ENCODE measurements at regions not wholly inside any gene's neighbourhood (a gene's known extent, or its start where the extent isn't known, plus 50 kb on each side); places are given as distances from the start of the nearest gene placed in this dataset.

DNA sequence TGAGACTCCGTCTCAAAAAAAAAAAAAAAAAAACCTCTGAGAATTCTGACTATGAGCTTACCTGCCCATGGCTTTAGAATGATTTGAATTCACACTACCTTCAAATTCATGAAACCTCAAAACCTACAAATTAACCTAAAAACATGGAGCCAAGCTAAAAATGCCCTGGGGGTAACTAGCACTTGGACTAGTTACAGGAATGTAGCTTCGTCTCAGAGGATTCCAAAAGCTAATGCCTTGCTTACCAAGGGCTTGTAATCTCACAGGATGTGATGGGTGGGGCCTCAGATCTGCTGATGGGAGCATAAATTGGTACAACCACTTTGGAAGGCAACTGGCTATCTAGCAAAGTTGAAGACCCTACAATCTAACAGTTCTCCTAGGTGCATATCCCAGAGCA is 79.4 kb upstream of the SPRY1 start:
- no peak for DNase-seq
- 95% methylated on average over 2 of the region's 2 CpGs for WGBS (ENCODE audit: insufficient coverage)
- Histone ChIP-seq H3K27ac (ENCODE audit: low read length) (no peak overlapping the region), H3K27me3 (ENCODE audit: control insufficient read depth, insufficient read depth, low read length) (no peaks in the 10 kb centered on the region), H3K36me3 (ENCODE audit: control insufficient read depth, insufficient read depth, low read length) (no peaks in the 10 kb centered on the region), H3K4me3 (ENCODE audit: low read length) (no peak overlapping the region), H3K4me1 (ENCODE audit: control insufficient read depth, insufficient read depth, low read length) (no peaks in the 10 kb centered on the region), H3K9me3 (ENCODE audit: control insufficient read depth, insufficient read depth, low read length) (no peaks in the 10 kb centered on the region)
- no peak for ATAC-seq
- no peaks in the 10 kb centered on the region for H3K27me3 Mint-ChIP-seq (ENCODE audit: low read depth in 2 of 2)
- H3K4me1 Mint-ChIP-seq, result peaks cover 0 to 5% of the 10 kb centered on the region in 2 donors
- intact Hi-C loops (cut with micrococcal nuclease), result no loop called here
- no peak overlapping the region for H3K4me3 Mint-ChIP-seq
- H3K36me3 Mint-ChIP-seq, result peaks cover 13% of the 10 kb centered on the region
- H3K9me3 Mint-ChIP-seq, result peaks cover 2 to 13% of the 10 kb centered on the region in 2 donors
- TF ChIP-seq, protein P1, sequence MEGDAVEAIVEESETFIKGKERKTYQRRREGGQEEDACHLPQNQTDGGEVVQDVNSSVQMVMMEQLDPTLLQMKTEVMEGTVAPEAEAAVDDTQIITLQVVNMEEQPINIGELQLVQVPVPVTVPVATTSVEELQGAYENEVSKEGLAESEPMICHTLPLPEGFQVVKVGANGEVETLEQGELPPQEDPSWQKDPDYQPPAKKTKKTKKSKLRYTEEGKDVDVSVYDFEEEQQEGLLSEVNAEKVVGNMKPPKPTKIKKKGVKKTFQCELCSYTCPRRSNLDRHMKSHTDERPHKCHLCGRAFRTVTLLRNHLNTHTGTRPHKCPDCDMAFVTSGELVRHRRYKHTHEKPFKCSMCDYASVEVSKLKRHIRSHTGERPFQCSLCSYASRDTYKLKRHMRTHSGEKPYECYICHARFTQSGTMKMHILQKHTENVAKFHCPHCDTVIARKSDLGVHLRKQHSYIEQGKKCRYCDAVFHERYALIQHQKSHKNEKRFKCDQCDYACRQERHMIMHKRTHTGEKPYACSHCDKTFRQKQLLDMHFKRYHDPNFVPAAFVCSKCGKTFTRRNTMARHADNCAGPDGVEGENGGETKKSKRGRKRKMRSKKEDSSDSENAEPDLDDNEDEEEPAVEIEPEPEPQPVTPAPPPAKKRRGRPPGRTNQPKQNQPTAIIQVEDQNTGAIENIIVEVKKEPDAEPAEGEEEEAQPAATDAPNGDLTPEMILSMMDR (IDR thresholded peaks at IDR 0.05), result no peak
- no peak overlapping the region for H3K27ac Mint-ChIP-seq

DNA sequence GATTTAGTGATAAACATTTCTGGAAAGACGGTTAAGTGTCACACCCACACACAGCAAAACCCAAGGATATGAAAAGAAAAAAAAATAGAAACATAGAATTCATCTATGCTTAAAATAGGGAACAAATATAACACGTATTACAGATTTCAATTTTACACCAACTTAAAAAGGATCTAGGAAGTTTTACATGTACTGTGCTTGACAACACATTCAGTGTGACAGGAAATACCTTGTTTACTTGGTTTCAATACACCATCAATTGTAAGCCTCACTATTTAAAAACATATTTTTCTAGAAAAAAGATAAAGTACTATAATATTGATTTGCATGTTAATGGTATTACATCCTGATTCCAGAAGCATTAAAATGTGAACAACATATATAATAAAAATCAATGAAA is 77.0 kb upstream of the SPRY1 start:
- Histone ChIP-seq H3K9me3 (ENCODE audit: control insufficient read depth, insufficient read depth, low read length) (no peaks in the 10 kb centered on the region), H3K27me3 (ENCODE audit: control insufficient read depth, insufficient read depth, low read length) (no peaks in the 10 kb centered on the region), H3K4me1 (ENCODE audit: control insufficient read depth, insufficient read depth, low read length) (no peaks in the 10 kb centered on the region), H3K4me3 (ENCODE audit: low read length) (no peak overlapping the region), H3K27ac (ENCODE audit: low read length) (no peak overlapping the region), H3K36me3 (ENCODE audit: control insufficient read depth, insufficient read depth, low read length) (no peaks in the 10 kb centered on the region)
- H3K27me3 Mint-ChIP-seq (ENCODE audit: low read depth in 2 of 2), result no peaks in the 10 kb centered on the region
- TF ChIP-seq, protein P1 (IDR thresholded peaks at IDR 0.05), result no peak
- no peak overlapping the region for H3K4me3 Mint-ChIP-seq
- H3K27ac Mint-ChIP-seq, result no peak overlapping the region
- 20% methylated on average over 1 of the region's 2 CpGs for WGBS (ENCODE audit: insufficient coverage)
- DNase-seq (no peak), ATAC-seq (no peak)
- H3K36me3 Mint-ChIP-seq, result peaks cover 18% of the 10 kb centered on the region
- intact Hi-C loops (cut with micrococcal nuclease), result no loop called here
- H3K9me3 Mint-ChIP-seq, result peaks cover 8 to 19% of the 10 kb centered on the region in 2 donors
- H3K4me1 Mint-ChIP-seq, result peaks cover 0 to 5% of the 10 kb centered on the region in 2 donors

DNA sequence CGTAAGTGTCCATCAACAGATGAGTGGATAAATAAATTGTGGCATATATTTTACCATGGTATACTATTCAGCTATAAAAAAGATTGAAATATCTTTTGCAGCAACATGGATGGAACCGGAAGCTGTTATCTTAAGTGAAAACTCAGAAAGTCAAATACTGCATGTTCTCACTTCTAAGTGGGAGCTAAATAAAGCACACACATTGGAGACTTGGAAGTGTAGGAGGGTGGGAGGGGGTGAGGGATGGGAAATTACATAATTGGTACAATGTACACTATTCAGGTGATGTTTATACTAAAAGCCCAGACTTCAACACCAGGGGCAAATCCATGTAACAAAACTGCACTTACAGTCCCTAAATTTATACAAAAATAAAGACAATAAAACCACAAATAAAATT is 72.6 kb upstream of the SPRY1 start:
- Histone ChIP-seq H3K4me1 (ENCODE audit: control insufficient read depth, insufficient read depth, low read length) (peaks cover 2% of the 10 kb centered on the region), H3K27me3 (ENCODE audit: control insufficient read depth, insufficient read depth, low read length) (no peaks in the 10 kb centered on the region), H3K4me3 (ENCODE audit: low read length) (no peak overlapping the region), H3K27ac (ENCODE audit: low read length) (no peak overlapping the region), H3K9me3 (ENCODE audit: control insufficient read depth, insufficient read depth, low read length) (no peaks in the 10 kb centered on the region), H3K36me3 (ENCODE audit: control insufficient read depth, insufficient read depth, low read length) (no peaks in the 10 kb centered on the region)
- Mint-ChIP-seq H3K27ac (no peak overlapping the region), H3K36me3 (peaks cover 18% of the 10 kb centered on the region), H3K4me3 (no peak overlapping the region), H3K9me3 (peaks cover 8 to 19% of the 10 kb centered on the region in 2 donors), H3K27me3 (ENCODE audit: low read depth in 2 of 2) (no peaks in the 10 kb centered on the region), H3K4me1 (peaks cover 8 to 12% of the 10 kb centered on the region in 2 donors)
- DNase-seq, result no peak
- intact Hi-C loops (cut with micrococcal nuclease), result no loop called here
- no peak for ATAC-seq
- TF ChIP-seq, protein P1 (IDR thresholded peaks at IDR 0.05), result no peak
- WGBS (ENCODE audit: insufficient coverage), result 100% methylated on average over 1 of the region's 2 CpGs

DNA sequence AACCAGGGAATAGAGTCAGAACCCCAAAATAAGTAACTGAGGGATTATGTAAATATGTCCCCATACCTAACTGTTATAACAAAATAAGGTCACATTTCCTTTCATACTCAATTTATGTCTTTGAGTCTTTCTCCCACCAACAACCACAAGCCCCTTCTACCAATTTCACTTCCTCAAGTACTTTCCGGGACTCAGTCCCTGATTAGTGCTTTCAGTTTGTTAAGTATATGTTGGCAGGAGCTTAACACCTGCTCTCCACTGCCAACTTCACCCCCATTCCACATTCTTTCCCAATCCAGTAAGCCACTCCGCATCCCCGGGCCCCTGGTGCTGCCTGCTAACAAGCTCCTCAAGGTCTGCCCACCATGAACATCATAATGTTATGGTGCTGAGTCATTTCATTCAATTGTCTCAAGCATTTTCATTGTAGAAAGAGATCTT is 71.3 kb upstream of the SPRY1 start:
- intact Hi-C loops (cut with micrococcal nuclease), result no loop called here
- no peak overlapping the region for H3K27ac Mint-ChIP-seq
- no peaks in the 10 kb centered on the region for H3K9me3 ChIP-seq (ENCODE audit: control insufficient read depth, insufficient read depth, low read length)
- ATAC-seq (no peak), DNase-seq (no peak)
- no peaks in the 10 kb centered on the region for H3K27me3 ChIP-seq (ENCODE audit: control insufficient read depth, insufficient read depth, low read length)
- peaks cover 8 to 11% of the 10 kb centered on the region in 2 donors for H3K4me1 Mint-ChIP-seq
- no peaks in the 10 kb centered on the region for H3K36me3 ChIP-seq (ENCODE audit: control insufficient read depth, insufficient read depth, low read length)
- TF ChIP-seq, protein P1 (IDR thresholded peaks at IDR 0.05), result no peak
- peaks cover 2% of the 10 kb centered on the region for H3K4me1 ChIP-seq (ENCODE audit: control insufficient read depth, insufficient read depth, low read length)
- no peaks in the 10 kb centered on the region for H3K27me3 Mint-ChIP-seq (ENCODE audit: low read depth in 2 of 2)
- H3K36me3 Mint-ChIP-seq, result peaks cover 18% of the 10 kb centered on the region
- 22% methylated on average over 3 of the region's 3 CpGs for WGBS (ENCODE audit: insufficient coverage)
- H3K9me3 Mint-ChIP-seq, result peaks cover 8 to 15% of the 10 kb centered on the region in 2 donors
- no peak overlapping the region for H3K27ac ChIP-seq (ENCODE audit: low read length)
- no peak overlapping the region for H3K4me3 ChIP-seq (ENCODE audit: low read length)
- H3K4me3 Mint-ChIP-seq, result no peak overlapping the region

All from natural killer cell (primary cell).